Liver (tissue), 8 donors: ENCODE measurements at regions not wholly inside any gene's neighbourhood (a gene's known extent, or its start where the extent isn't known, plus 50 kb on each side); places are given as distances from the start of the nearest gene placed in this dataset.

Experiments used
- DNase-seq: peaks from one replicate; pipeline ENCODE4 v3.0.0-alpha.2; 2017; ENCODE audit warnings: low spot score
- H3K27ac ChIP-seq, 2 donors: one replicate each; pipeline ENCODE4 v1.7.0; 2013; ENCODE audit warnings: inconsistent platforms in 2 of 2, low read length in 2 of 2, control low read depth in 1 of 2, low read depth in 1 of 2, mild to moderate bottlenecking in 1 of 2
- H3K27me3 ChIP-seq, 4 donors: one replicate each; pipeline versions ENCODE4 v1.6.1 to v1.7.0; 2013; ENCODE audit warnings: low read length in 3 of 4, inconsistent platforms in 1 of 4, mild to moderate bottlenecking in 1 of 4, moderate library complexity in 1 of 4; ENCODE audit not compliant: control insufficient read depth in 4 of 4, insufficient read depth in 4 of 4
- H3K36me3 ChIP-seq, 4 donors: one replicate each; pipeline versions ENCODE4 v1.6.1 to v1.7.0; 2013; ENCODE audit warnings: low read length in 3 of 4, mild to moderate bottlenecking in 3 of 4, low read depth in 1 of 4, moderate library complexity in 1 of 4; ENCODE audit not compliant: control insufficient read depth in 4 of 4, insufficient read depth in 3 of 4
- H3K4me1 ChIP-seq, 4 donors: one replicate each; pipeline versions ENCODE4 v1.6.1 to v1.7.0; 2013; ENCODE audit warnings: low read length in 3 of 4, mild to moderate bottlenecking in 3 of 4, moderate library complexity in 1 of 4; ENCODE audit not compliant: control insufficient read depth in 4 of 4, insufficient read depth in 4 of 4
- H3K4me3 ChIP-seq, 3 donors: one replicate each; pipeline versions ENCODE4 v1.6.1 to v1.7.0; 2013; ENCODE audit warnings: low read length in 3 of 3, control low read depth in 1 of 3, low read depth in 1 of 3, mild to moderate bottlenecking in 1 of 3
- H3K9ac ChIP-seq, 2 donors: one replicate each; pipeline ENCODE4 v1.7.0; 2013; ENCODE audit warnings: low read length in 2 of 2, mild to moderate bottlenecking in 2 of 2, moderate library complexity in 2 of 2, control low read depth in 1 of 2, low read depth in 1 of 2
- H3K9me3 ChIP-seq, 4 donors: one replicate each; pipeline versions ENCODE4 v1.6.1 to v1.7.0; 2013; ENCODE audit warnings: low read length in 3 of 4; ENCODE audit not compliant: control insufficient read depth in 4 of 4
- CTCF ChIP-seq: fragments of 150-350 bp; IDR thresholded peaks from 2 replicates; pipeline ENCODE4 v1.5.1; 2017; ENCODE audit warnings: improper control_type of control experiment, low read depth, low read length; ENCODE audit not compliant: missing input control
- EGR1 ChIP-seq, 2 donors: IDR thresholded peaks; 2 replicates each; pipeline ENCODE4 v1.6.1; 2016 to 2018; ENCODE audit warnings: antibody characterized with exemption in 2 of 2, low read depth in 2 of 2
- FOXA1 ChIP-seq: IDR thresholded peaks from 2 replicates; pipeline ENCODE4 v1.6.1; 2016; ENCODE audit warnings: antibody characterized with exemption
- FOXA2 ChIP-seq: IDR thresholded peaks from 2 replicates; pipeline ENCODE4 v1.6.1; 2016; ENCODE audit warnings: antibody characterized with exemption
- GABPA ChIP-seq, 2 donors: IDR thresholded peaks in 1 of 2; conservative IDR thresholded peaks in 1 of 2; 2 replicates each; pipeline ENCODE4 v1.6.1; 2016; ENCODE audit warnings: antibody characterized with exemption in 2 of 2, mild to moderate bottlenecking in 1 of 2, moderate library complexity in 1 of 2
- HNF4A ChIP-seq, 2 donors: conservative IDR thresholded peaks; 2 replicates each; pipeline ENCODE4 v1.6.1; 2016; ENCODE audit warnings: antibody characterized with exemption in 2 of 2, mild to moderate bottlenecking in 2 of 2
- NR2F2 ChIP-seq: IDR thresholded peaks from 2 replicates; pipeline ENCODE4 v1.6.1; 2016; ENCODE audit warnings: antibody characterized with exemption
- RAD21 ChIP-seq, 2 donors: IDR thresholded peaks; 2 replicates each; pipeline ENCODE4 v1.6.1; 2016; ENCODE audit warnings: antibody characterized with exemption in 2 of 2, mild to moderate bottlenecking in 2 of 2
- RXRA ChIP-seq, 2 donors: IDR thresholded peaks; 2 replicates each; pipeline ENCODE4 v1.6.1; 2017 to 2018; ENCODE audit warnings: antibody characterized with exemption in 2 of 2, mild to moderate bottlenecking in 1 of 2
- SP1 ChIP-seq: IDR thresholded peaks from 2 replicates; pipeline ENCODE4 v1.6.1; 2018; ENCODE audit warnings: antibody characterized with exemption, mild to moderate bottlenecking
- YY1 ChIP-seq: IDR thresholded peaks from 2 replicates; pipeline ENCODE4 v1.6.1; 2016; ENCODE audit warnings: antibody characterized with exemption, mild to moderate bottlenecking
- WGBS: extraction: QIAGEN DNeasy Blood & Tissue Kit; methylation state at CpG from one replicate; pipeline ENCODE4 v1.1.7; 2013; 5-methylcytosine and 5-hydroxymethylcytosine counted together
- donor health status: healthy.
- donor health status: healthy.
- donor health status: healthy.
- donor health status: healthy.
- donor health status: healthy.

GRCh38 chr15:61327019-61327631 lies 98.0 kb upstream of the RORA start (continued):
- no peak for TF ChIP-seq CTCF

- H3K27me3 ChIP-seq = no peaks in the 10 kb centered on the region
- TF ChIP-seq HNF4A (conservative IDR thresholded peaks at IDR 0.05) = peak; percentile 27 to 53
- no peak for TF ChIP-seq GABPA (IDR thresholded peaks at IDR 0.05 in 1 of 2, conservative IDR thresholded peaks at IDR 0.05 in 1 of 2)
- TF ChIP-seq RXRA (IDR thresholded peaks at IDR 0.05) = no peak
- TF ChIP-seq YY1 = peak; percentile 15
- H3K36me3 ChIP-seq = no peaks in the 10 kb centered on the region
- peak overlapping the region in 1 of 3 donors; percentile 7 for H3K4me3 ChIP-seq
- peaks cover 0 to 22% (median 6%) of the 10 kb centered on the region in 4 donors for H3K4me1 ChIP-seq
- no peaks in the 10 kb centered on the region for H3K9me3 ChIP-seq
- H3K27ac ChIP-seq = no peak overlapping the region
- 68% methylated on average over 2 of the region's 2 CpGs for WGBS
- no peak for DNase-seq
- H3K9ac ChIP-seq = no peak overlapping the region
Observed at GRCh38 chr15:61319892-61320291, 90.8 kb upstream of the RORA start.

DNA sequence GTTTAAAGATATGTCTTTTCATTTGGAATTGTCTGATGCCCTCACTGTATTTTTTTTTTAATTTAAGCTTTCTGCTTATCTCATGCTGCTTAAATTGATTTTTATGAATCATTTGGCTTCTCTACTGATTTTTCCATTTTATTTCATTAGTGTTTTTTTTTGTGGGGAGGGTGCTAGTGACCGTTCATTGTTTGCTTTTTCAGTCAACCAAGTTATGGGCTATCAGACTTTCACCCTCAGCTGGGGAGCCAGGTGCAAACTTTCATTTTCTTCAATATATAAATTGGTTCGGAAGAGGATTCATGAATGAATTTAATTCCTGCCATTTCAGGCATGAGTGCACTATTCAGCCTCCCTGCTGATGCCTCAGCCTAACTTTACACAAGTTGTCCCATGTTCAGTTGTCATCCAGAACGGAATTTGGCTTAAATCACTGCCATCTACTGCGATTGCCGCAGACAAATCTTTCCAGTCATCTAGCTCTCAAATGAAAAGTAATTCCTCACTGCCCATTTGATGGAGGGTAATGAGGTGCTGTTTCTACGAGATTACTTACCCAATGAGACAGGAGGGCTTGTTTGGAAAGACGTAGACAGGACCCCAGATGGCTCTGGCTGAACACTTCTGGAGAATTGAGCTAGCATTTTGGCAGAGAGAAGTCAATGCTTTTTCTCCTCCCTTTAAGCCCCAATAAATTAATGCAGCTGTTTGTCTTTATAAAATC lies 89.9 kb upstream of the RORA start:
- Histone ChIP-seq H3K36me3 (no peaks in the 10 kb centered on the region), H3K9ac (no peak overlapping the region), H3K27ac (peak overlapping the region; percentile 47 to 51), H3K9me3 (no peaks in the 10 kb centered on the region), H3K27me3 (no peaks in the 10 kb centered on the region), H3K4me1 (peaks cover 0 to 22% (median 6%) of the 10 kb centered on the region in 4 donors), H3K4me3 (no peak overlapping the region)
- 66% methylated on average over 7 of the region's 7 CpGs for WGBS
- TF ChIP-seq HNF4A (conservative IDR thresholded peaks at IDR 0.05) (peak in 1 of 2 donors; percentile 10), EGR1 (IDR thresholded peaks at IDR 0.05; ENCODE audit: low read depth in 2 of 2) (no peak)
- no peak for DNase-seq

DNA sequence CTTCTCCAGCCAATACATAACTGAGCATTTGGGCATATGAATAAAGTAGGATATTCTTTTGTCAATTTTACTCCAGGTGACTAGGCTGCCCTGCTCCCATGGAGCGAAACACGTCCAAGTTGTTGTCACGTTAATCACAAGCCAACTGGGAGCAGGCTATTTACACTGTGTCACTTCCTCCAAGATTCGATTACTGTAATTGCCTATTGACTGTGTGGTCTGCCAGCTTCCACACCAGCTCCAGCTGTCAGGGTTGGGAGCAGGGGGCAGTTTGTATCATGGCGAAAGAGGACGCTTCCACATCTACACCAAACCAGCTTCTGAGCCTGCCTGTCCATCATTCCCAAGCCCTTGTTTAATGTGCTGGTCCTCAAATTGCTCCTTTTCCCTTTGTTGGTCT lies 89.2 kb upstream of the RORA start:
- no peak for DNase-seq
- peak overlapping the region; percentile 47 to 51 for H3K27ac ChIP-seq
- no peaks in the 10 kb centered on the region for H3K9me3 ChIP-seq
- 51% methylated on average over 6 of the region's 6 CpGs for WGBS
- peak overlapping the region in 1 of 3 donors; percentile 23 for H3K4me3 ChIP-seq
- H3K9ac ChIP-seq = no peak overlapping the region
- peak; percentile 53 for TF ChIP-seq FOXA1
- TF ChIP-seq YY1 = peak; percentile 13
- no peak for TF ChIP-seq NR2F2
- TF ChIP-seq SP1 = peak; percentile 50
- TF ChIP-seq HNF4A (conservative IDR thresholded peaks at IDR 0.05) = peak; percentile 11 to 22
- peak in 1 of 2 donors; percentile 35 for TF ChIP-seq RXRA (IDR thresholded peaks at IDR 0.05)
- TF ChIP-seq FOXA2 = peak; percentile 79
- TF ChIP-seq RAD21 (IDR thresholded peaks at IDR 0.05) = peak in 1 of 2 donors; percentile 42
- TF ChIP-seq CTCF = no peak
- no peaks in the 10 kb centered on the region for H3K36me3 ChIP-seq
- H3K27me3 ChIP-seq = no peaks in the 10 kb centered on the region
- H3K4me1 ChIP-seq = peaks cover 0 to 22% (median 6%) of the 10 kb centered on the region in 4 donors
